ENCODE measurements at regions not wholly inside any gene's neighbourhood (a gene's known extent, or its start where the extent isn't known, plus 50 kb on each side); places are given as distances from the start of the nearest gene placed in this dataset.

DNA sequence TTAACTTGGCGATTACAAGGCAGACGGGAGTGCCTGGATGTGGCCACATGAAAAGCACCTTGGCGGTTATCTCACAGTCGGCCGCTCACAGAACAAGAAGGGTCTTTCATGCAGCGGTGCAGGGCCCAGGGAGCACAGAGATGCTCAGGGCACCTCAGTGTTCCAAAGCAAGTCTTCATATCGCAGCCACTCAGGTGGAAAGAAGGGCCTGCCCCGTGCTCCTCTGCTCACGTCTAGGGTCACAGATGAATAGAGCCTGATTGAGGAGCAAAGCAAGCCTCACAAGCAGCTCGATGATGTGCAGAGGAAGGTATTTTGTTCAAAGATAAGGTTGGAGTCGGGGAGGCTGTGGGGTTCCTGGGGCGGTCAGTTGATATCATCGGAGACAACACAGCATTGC lies 297.8 kb downstream of the WDR11 start:
- ATAC-seq (replicated peaks; ENCODE audit: extremely low read depth, poor library complexity, severe bottlenecking) (no peak), DNase-seq (ENCODE audit: low spot score in 2 of 2) (no peak)
- no peak overlapping the region for H3K4me3 Mint-ChIP-seq
- H3K27me3 Mint-ChIP-seq = peaks cover 19% of the 10 kb centered on the region
- peaks cover 29% of the 10 kb centered on the region for H3K9me3 Mint-ChIP-seq
- H3K36me3 Mint-ChIP-seq (ENCODE audit: insufficient read depth) = peaks cover 2% of the 10 kb centered on the region
- H3K4me1 Mint-ChIP-seq = no peaks in the 10 kb centered on the region
- H3K27ac Mint-ChIP-seq (ENCODE audit: low read depth) = no peak overlapping the region

DNA sequence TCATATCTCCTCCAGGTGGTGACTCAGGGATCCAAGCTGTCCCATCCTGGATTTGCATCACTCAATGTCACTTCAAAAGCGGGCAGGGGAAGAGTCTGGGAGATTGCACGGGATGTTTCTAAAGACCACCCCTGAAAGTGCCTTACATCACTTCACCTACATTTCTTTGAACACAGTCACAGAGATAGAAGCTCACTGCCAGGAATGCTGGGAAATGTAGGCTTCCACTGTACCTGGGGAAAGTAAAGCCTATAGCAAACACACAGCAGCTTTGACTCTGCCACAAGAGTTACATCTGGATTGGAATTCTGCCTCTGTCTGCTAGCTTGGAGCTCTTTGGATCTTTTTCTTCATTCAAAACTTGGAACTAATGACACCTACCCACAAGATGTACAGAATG lies 300.9 kb downstream of the WDR11 start:
- Mint-ChIP-seq H3K4me1 (no peaks in the 10 kb centered on the region), H3K4me3 (no peak overlapping the region), H3K27ac (ENCODE audit: low read depth) (no peak overlapping the region), H3K27me3 (peaks cover 12% of the 10 kb centered on the region), H3K36me3 (ENCODE audit: insufficient read depth) (peaks cover 2% of the 10 kb centered on the region), H3K9me3 (peaks cover 6% of the 10 kb centered on the region)
- ATAC-seq (replicated peaks; ENCODE audit: extremely low read depth, poor library complexity, severe bottlenecking) (no peak), DNase-seq (ENCODE audit: low spot score in 2 of 2) (no peak)

GRCh38 chr10:121152935-121153334 lies 301.8 kb downstream of the WDR11 start:
- no peak overlapping the region for H3K4me3 Mint-ChIP-seq
- no peaks in the 10 kb centered on the region for H3K4me1 Mint-ChIP-seq
- DNase-seq (ENCODE audit: low spot score in 2 of 2) (no peak), ATAC-seq (replicated peaks; ENCODE audit: extremely low read depth, poor library complexity, severe bottlenecking) (no peak)
- H3K27ac Mint-ChIP-seq (ENCODE audit: low read depth) = no peak overlapping the region
- H3K36me3 Mint-ChIP-seq (ENCODE audit: insufficient read depth) = no peaks in the 10 kb centered on the region
- peaks cover 6% of the 10 kb centered on the region for H3K9me3 Mint-ChIP-seq
- peaks cover 11% of the 10 kb centered on the region for H3K27me3 Mint-ChIP-seq

- no peak overlapping the region for H3K27ac Mint-ChIP-seq (ENCODE audit: low read depth)
- peaks cover 6% of the 10 kb centered on the region for H3K9me3 Mint-ChIP-seq
- ATAC-seq (replicated peaks; ENCODE audit: extremely low read depth, poor library complexity, severe bottlenecking) (no peak), DNase-seq (ENCODE audit: low spot score in 2 of 2) (no peak)
- H3K27me3 Mint-ChIP-seq = no peaks in the 10 kb centered on the region
- no peaks in the 10 kb centered on the region for H3K4me1 Mint-ChIP-seq
- no peaks in the 10 kb centered on the region for H3K36me3 Mint-ChIP-seq (ENCODE audit: insufficient read depth)
- no peak overlapping the region for H3K4me3 Mint-ChIP-seq
Measured at GRCh38 chr10:121154310-121154709, 303.1 kb downstream of the WDR11 start.

DNA sequence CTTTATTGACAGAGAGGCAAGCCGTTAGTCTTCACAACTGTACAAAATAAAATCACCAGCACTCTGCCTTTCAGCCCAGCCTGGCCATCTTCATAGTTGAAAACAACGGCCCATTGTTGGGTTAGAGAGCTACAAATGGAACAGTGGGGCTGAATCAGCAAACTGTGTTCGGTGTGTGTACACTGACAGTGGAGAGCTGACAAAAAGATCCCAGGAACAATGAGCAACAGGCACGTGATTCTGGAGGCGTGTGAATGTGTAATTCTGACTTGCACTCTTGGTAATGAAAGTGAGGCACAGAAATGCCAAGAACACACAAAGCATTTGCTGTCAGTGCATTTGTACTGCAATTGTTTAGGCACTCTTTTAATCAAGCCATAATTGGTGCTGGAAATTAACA lies 303.7 kb downstream of the WDR11 start:
- peaks cover 6% of the 10 kb centered on the region for H3K9me3 Mint-ChIP-seq
- H3K36me3 Mint-ChIP-seq (ENCODE audit: insufficient read depth) = no peaks in the 10 kb centered on the region
- ATAC-seq (replicated peaks; ENCODE audit: extremely low read depth, poor library complexity, severe bottlenecking) = no peak
- H3K4me1 Mint-ChIP-seq = no peaks in the 10 kb centered on the region
- DNase-seq (ENCODE audit: low spot score in 2 of 2) = no peak
- no peak overlapping the region for H3K27ac Mint-ChIP-seq (ENCODE audit: low read depth)
- H3K27me3 Mint-ChIP-seq = no peaks in the 10 kb centered on the region
- H3K4me3 Mint-ChIP-seq = no peak overlapping the region

GRCh38 chr10:121155742-121156474 lies 304.7 kb downstream of the WDR11 start:
- Mint-ChIP-seq H3K27ac (ENCODE audit: low read depth) (no peak overlapping the region), H3K36me3 (ENCODE audit: insufficient read depth) (no peaks in the 10 kb centered on the region), H3K4me3 (no peak overlapping the region), H3K27me3 (no peaks in the 10 kb centered on the region), H3K9me3 (peaks cover 6% of the 10 kb centered on the region), H3K4me1 (no peaks in the 10 kb centered on the region)
- no peak for DNase-seq (ENCODE audit: low spot score in 2 of 2)
- ATAC-seq (replicated peaks; ENCODE audit: extremely low read depth, poor library complexity, severe bottlenecking) = no peak

GRCh38 chr10:121157998-121158397 lies 306.8 kb downstream of the WDR11 start:
- H3K27me3 Mint-ChIP-seq = no peaks in the 10 kb centered on the region
- H3K27ac Mint-ChIP-seq (ENCODE audit: low read depth) = no peak overlapping the region
- H3K36me3 Mint-ChIP-seq (ENCODE audit: insufficient read depth) = no peaks in the 10 kb centered on the region
- H3K4me3 Mint-ChIP-seq = no peak overlapping the region
- no peaks in the 10 kb centered on the region for H3K4me1 Mint-ChIP-seq
- ATAC-seq (replicated peaks; ENCODE audit: extremely low read depth, poor library complexity, severe bottlenecking) = no peak
- DNase-seq (ENCODE audit: low spot score in 2 of 2) = no peak
- H3K9me3 Mint-ChIP-seq = no peaks in the 10 kb centered on the region

DNA sequence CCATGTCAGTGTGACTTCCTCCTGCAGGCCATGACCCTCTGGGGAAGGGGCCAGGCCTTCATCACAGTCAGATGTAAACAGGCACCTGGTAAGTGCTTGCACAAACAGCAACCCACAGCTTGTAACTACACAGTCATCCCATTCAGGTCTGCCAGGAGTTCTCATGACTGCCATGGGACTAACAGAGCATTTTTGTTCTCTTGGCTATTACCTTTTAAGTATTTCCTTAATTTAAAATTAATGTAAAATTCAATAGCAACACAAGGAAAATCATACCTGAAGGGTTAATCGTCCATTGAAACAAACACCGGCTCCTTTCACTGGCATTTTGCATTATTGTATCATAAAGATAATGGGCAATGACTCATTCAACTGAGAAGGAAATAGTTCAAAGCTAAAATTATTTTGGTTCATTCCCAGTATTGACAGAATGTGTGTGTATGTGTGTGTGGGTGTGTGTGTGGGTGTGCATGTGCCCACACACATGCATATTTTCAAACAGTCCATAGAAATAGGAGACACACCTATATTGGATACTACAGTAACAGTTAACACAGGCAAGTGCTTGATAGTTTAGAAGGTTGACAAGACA lies 307.9 kb downstream of the WDR11 start:
- DNase-seq (ENCODE audit: low spot score in 2 of 2) (no peak), ATAC-seq (replicated peaks; ENCODE audit: extremely low read depth, poor library complexity, severe bottlenecking) (no peak)
- no peak overlapping the region for H3K27ac Mint-ChIP-seq (ENCODE audit: low read depth)
- H3K4me1 Mint-ChIP-seq = no peaks in the 10 kb centered on the region
- H3K4me3 Mint-ChIP-seq = no peak overlapping the region
- no peaks in the 10 kb centered on the region for H3K9me3 Mint-ChIP-seq
- no peaks in the 10 kb centered on the region for H3K27me3 Mint-ChIP-seq
- H3K36me3 Mint-ChIP-seq (ENCODE audit: insufficient read depth) = no peaks in the 10 kb centered on the region

GRCh38 chr10:121159670-121160069 lies 308.5 kb downstream of the WDR11 start:
- Mint-ChIP-seq H3K27ac (ENCODE audit: low read depth) (no peak overlapping the region), H3K27me3 (no peaks in the 10 kb centered on the region), H3K36me3 (ENCODE audit: insufficient read depth) (no peaks in the 10 kb centered on the region), H3K4me3 (no peak overlapping the region), H3K9me3 (no peaks in the 10 kb centered on the region), H3K4me1 (no peaks in the 10 kb centered on the region)
- ATAC-seq (replicated peaks; ENCODE audit: extremely low read depth, poor library complexity, severe bottlenecking) = no peak
- DNase-seq (ENCODE audit: low spot score in 2 of 2) = no peak

- H3K4me3 Mint-ChIP-seq = no peak overlapping the region
- ATAC-seq (replicated peaks; ENCODE audit: extremely low read depth, poor library complexity, severe bottlenecking) (no peak), DNase-seq (ENCODE audit: low spot score in 2 of 2) (no peak)
Measured at GRCh38 chr10:121165276-121165675, 314.1 kb downstream of the WDR11 start.

GRCh38 chr10:121167534-121168243 lies 316.5 kb downstream of the WDR11 start:
- no peaks in the 10 kb centered on the region for H3K4me1 Mint-ChIP-seq
- DNase-seq (ENCODE audit: low spot score in 2 of 2) (no peak), ATAC-seq (replicated peaks; ENCODE audit: extremely low read depth, poor library complexity, severe bottlenecking) (no peak)
- H3K36me3 Mint-ChIP-seq (ENCODE audit: insufficient read depth) = peaks cover 1% of the 10 kb centered on the region
- H3K9me3 Mint-ChIP-seq = no peaks in the 10 kb centered on the region
- H3K27me3 Mint-ChIP-seq = no peaks in the 10 kb centered on the region
- no peak overlapping the region for H3K27ac Mint-ChIP-seq (ENCODE audit: low read depth)
- H3K4me3 Mint-ChIP-seq = no peak overlapping the region

More at GRCh38 chr10:121165276-121165675, 314.1 kb downstream of the WDR11 start:
- peaks cover 1% of the 10 kb centered on the region for H3K36me3 Mint-ChIP-seq (ENCODE audit: insufficient read depth)
- H3K27me3 Mint-ChIP-seq = no peaks in the 10 kb centered on the region
- H3K27ac Mint-ChIP-seq (ENCODE audit: low read depth) = no peak overlapping the region
- H3K4me1 Mint-ChIP-seq = no peaks in the 10 kb centered on the region
- H3K9me3 Mint-ChIP-seq = no peaks in the 10 kb centered on the region

GRCh38 chr10:121168545-121169216 lies 317.5 kb downstream of the WDR11 start:
- Mint-ChIP-seq H3K4me3 (no peak overlapping the region), H3K27ac (ENCODE audit: low read depth) (no peak overlapping the region), H3K36me3 (ENCODE audit: insufficient read depth) (peaks cover 1% of the 10 kb centered on the region), H3K9me3 (no peaks in the 10 kb centered on the region), H3K4me1 (no peaks in the 10 kb centered on the region), H3K27me3 (no peaks in the 10 kb centered on the region)
- DNase-seq (ENCODE audit: low spot score in 2 of 2) (no peak), ATAC-seq (replicated peaks; ENCODE audit: extremely low read depth, poor library complexity, severe bottlenecking) (no peak)

All from central memory CD8-positive, alpha-beta T cell (primary cell).